ENCODE measurements at regions not wholly inside any gene's neighbourhood (a gene's known extent, or its start where the extent isn't known, plus 50 kb on each side); places are given as distances from the start of the nearest gene placed in this dataset.

- DNase-seq = no peak
- no peaks in the 10 kb centered on the region for H3K36me3 ChIP-seq
- TF ChIP-seq CTCF (IDR thresholded peaks at IDR 0.05; ENCODE audit: low read depth, low read length) = no peak
- H3K9me3 ChIP-seq (ENCODE audit: severe bottlenecking) = peaks cover 4% of the 10 kb centered on the region
- H3K4me3 ChIP-seq (ENCODE audit: low read depth, low read length) = no peak overlapping the region
- no peaks in the 10 kb centered on the region for H3K27me3 ChIP-seq (ENCODE audit: insufficient read depth, low read depth, severe bottlenecking)
- H3K27ac ChIP-seq = no peak overlapping the region
These were observed 216.4 kb downstream of the DLL1 start for GRCh38 chr6:170074435-170074834.

- Histone ChIP-seq H3K9me3 (ENCODE audit: severe bottlenecking) (peaks cover 4% of the 10 kb centered on the region), H3K36me3 (no peaks in the 10 kb centered on the region), H3K27me3 (ENCODE audit: insufficient read depth, low read depth, severe bottlenecking) (no peaks in the 10 kb centered on the region), H3K4me3 (ENCODE audit: low read depth, low read length) (no peak overlapping the region), H3K27ac (no peak overlapping the region)
- DNase-seq = peak; percentile 4
- TF ChIP-seq CTCF (IDR thresholded peaks at IDR 0.05; ENCODE audit: low read depth, low read length) = no peak
These were observed 217.0 kb downstream of the DLL1 start for GRCh38 chr6:170073846-170074245.

GRCh38 chr6:170072246-170072645 lies 218.6 kb downstream of the DLL1 start:
- Histone ChIP-seq H3K9me3 (ENCODE audit: severe bottlenecking) (peaks cover 4% of the 10 kb centered on the region), H3K27ac (no peak overlapping the region), H3K36me3 (no peaks in the 10 kb centered on the region), H3K27me3 (ENCODE audit: insufficient read depth, low read depth, severe bottlenecking) (no peaks in the 10 kb centered on the region), H3K4me3 (ENCODE audit: low read depth, low read length) (no peak overlapping the region)
- DNase-seq = no peak
- no peak for TF ChIP-seq CTCF (IDR thresholded peaks at IDR 0.05; ENCODE audit: low read depth, low read length)

- H3K4me3 ChIP-seq (ENCODE audit: low read depth, low read length) = no peak overlapping the region
- DNase-seq = no peak
- H3K9me3 ChIP-seq (ENCODE audit: severe bottlenecking) = peaks cover 4% of the 10 kb centered on the region
- TF ChIP-seq CTCF (IDR thresholded peaks at IDR 0.05; ENCODE audit: low read depth, low read length) = no peak
- H3K27ac ChIP-seq = no peak overlapping the region
- no peaks in the 10 kb centered on the region for H3K36me3 ChIP-seq
- H3K27me3 ChIP-seq (ENCODE audit: insufficient read depth, low read depth, severe bottlenecking) = no peaks in the 10 kb centered on the region
These were observed 221.3 kb downstream of the DLL1 start for GRCh38 chr6:170069611-170070010.

- no peak for TF ChIP-seq CTCF (IDR thresholded peaks at IDR 0.05; ENCODE audit: low read depth, low read length)
- no peaks in the 10 kb centered on the region for H3K27me3 ChIP-seq (ENCODE audit: insufficient read depth, low read depth, severe bottlenecking)
- no peak overlapping the region for H3K27ac ChIP-seq
- H3K9me3 ChIP-seq (ENCODE audit: severe bottlenecking) = peaks cover 4% of the 10 kb centered on the region
- no peaks in the 10 kb centered on the region for H3K36me3 ChIP-seq
- no peak for DNase-seq
- no peak overlapping the region for H3K4me3 ChIP-seq (ENCODE audit: low read depth, low read length)
These were observed 222.4 kb downstream of the DLL1 start for GRCh38 chr6:170068496-170068895.

GRCh38 chr6:170067923-170068360 lies 222.9 kb downstream of the DLL1 start:
- no peaks in the 10 kb centered on the region for H3K36me3 ChIP-seq

More at GRCh38 chr6:170067923-170068360, 222.9 kb downstream of the DLL1 start:
- Histone ChIP-seq H3K4me3 (ENCODE audit: low read depth, low read length) (no peak overlapping the region), H3K9me3 (ENCODE audit: severe bottlenecking) (peaks cover 4% of the 10 kb centered on the region), H3K27ac (no peak overlapping the region), H3K27me3 (ENCODE audit: insufficient read depth, low read depth, severe bottlenecking) (no peaks in the 10 kb centered on the region)
- TF ChIP-seq CTCF (IDR thresholded peaks at IDR 0.05; ENCODE audit: low read depth, low read length) = no peak
- no peak for DNase-seq
